OCI-LY3 (cell line): ENCODE measurements at regions not wholly inside any gene's neighbourhood (a gene's known extent, or its start where the extent isn't known, plus 50 kb on each side); places are given as distances from the start of the nearest gene placed in this dataset.
"Not testable (repeated sequence)": the region's sequence is repeated elsewhere in the genome, so short reads cannot be mapped to it uniquely, and the experiment has no call there.

ENCODE experiments used
- H2AFZ ChIP-seq: fragments of 200-600, 300-600 bp; shearing (Covaris generic); 2 replicates; pipeline ENCODE4 v1.6.0; 2014; ENCODE audit warnings: antibody characterized with exemption, low read depth, low read length
- H3K27ac ChIP-seq: fragments of 200-600, 300-600 bp; sonication (generic); 2 replicates; pipeline ENCODE4 v1.5.1; 2014; ENCODE audit warnings: mild to moderate bottlenecking, low read length, moderate library complexity, mixed read lengths
- H3K27me3 ChIP-seq: fragments of 200-600, 300-600 bp; sonication (generic); 2 replicates; pipeline ENCODE4 v1.6.1; 2014; ENCODE audit warnings: low read depth, low read length, mixed read lengths
- H3K36me3 ChIP-seq: fragments of 200-600, 300-600 bp; sonication (generic); replicated peaks from 2 replicates; pipeline ENCODE3; 2014; ENCODE audit warnings: low read depth, low read length, mixed read lengths
- H3K4me1 ChIP-seq: fragments of 300-600, 200-600 bp; sonication (generic); 2 replicates; pipeline ENCODE4 v1.6.1; 2014; ENCODE audit warnings: low read length, mixed read lengths
- H3K4me2 ChIP-seq: fragments of 200-600, 300-600 bp; sonication (generic); 2 replicates; pipeline ENCODE4 v1.6.1; 2014; ENCODE audit warnings: low read length, mixed read lengths
- H3K4me3 ChIP-seq: fragments of 300-600, 200-600 bp; sonication (generic); 2 replicates; pipeline ENCODE4 v1.5.1; 2014; ENCODE audit warnings: antibody characterized with exemption, mild to moderate bottlenecking, low read length, moderate library complexity
- H3K79me2 ChIP-seq: fragments of 300-600, 200-600 bp; shearing (Covaris generic); 2 replicates; pipeline ENCODE4 v1.6.1; 2014; ENCODE audit warnings: mild to moderate bottlenecking, low read length, mixed read lengths
- H3K9ac ChIP-seq: fragments of 300-600, 200-600 bp; shearing (Covaris generic); 2 replicates; pipeline ENCODE4 v1.6.0; 2014; ENCODE audit warnings: mild to moderate bottlenecking, low read length, moderate library complexity
- H3K9me3 ChIP-seq: fragments of 200-600, 300-600 bp; shearing (Covaris generic); 2 replicates; pipeline ENCODE4 v1.6.1; 2014; ENCODE audit warnings: low read length, mixed read lengths; ENCODE audit not compliant: insufficient read depth
- H4K20me1 ChIP-seq: fragments of 200-600, 300-600 bp; sonication (generic); 2 replicates; pipeline ENCODE4 v1.6.1; 2016; ENCODE audit warnings: low read length, mixed read lengths; ENCODE audit not compliant: insufficient read depth
- EZH2phosphoT487 ChIP-seq: fragments of 200-600 bp; shearing (Covaris generic); IDR thresholded peaks from 2 replicates; pipeline ENCODE4 v1.6.1; 2018; ENCODE audit warnings: antibody characterized with exemption, mixed run types, low read depth
- TF ChIP-seq, protein P1 (sequence below): fragments of 200-600, 300-600 bp; sonication (generic); IDR thresholded peaks from 2 replicates; pipeline ENCODE4 v1.5.1; 2014; ENCODE audit warnings: antibody characterized with exemption, low read length, low read depth

DNA sequence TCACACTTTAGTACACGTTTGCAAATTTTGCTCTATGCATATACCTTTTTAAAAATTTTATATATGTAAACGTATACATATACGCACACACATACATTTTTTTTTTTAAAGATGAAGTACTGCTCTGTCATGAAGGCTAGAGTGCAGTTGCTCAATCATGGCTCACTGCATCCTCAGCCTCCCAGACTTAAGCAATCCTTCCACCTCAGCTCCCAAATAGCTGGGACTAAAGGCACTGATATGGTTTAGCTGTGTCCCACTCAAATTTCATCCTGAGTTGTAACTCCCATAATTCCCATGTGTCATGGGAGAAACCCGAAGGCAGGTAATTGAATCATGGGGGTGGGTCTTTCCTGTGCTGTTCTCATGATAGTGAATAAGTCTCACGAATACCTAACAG lies 220.8 kb upstream of the CAND1 start:
- no peaks in the 10 kb centered on the region for H3K4me1 ChIP-seq

DNA sequence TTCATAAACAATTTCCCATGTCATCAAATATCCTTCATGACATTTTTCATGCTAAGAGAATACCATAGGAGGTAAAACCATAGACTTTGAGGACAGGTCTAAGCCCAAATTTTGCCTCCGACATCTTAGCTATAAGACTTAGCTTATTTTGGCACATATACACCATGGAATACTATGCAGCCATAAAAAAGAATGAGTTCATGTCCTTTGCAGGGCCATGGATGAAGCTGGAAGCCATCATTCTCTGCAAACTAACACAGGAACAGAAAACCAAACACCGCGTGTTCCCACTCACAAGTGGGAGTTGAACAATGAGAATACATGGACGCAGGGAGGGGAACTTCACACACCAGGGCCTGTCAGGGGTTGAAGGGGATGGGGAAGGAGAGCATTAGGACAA lies 220.0 kb upstream of the CAND1 start:
- H3K27me3 ChIP-seq, H3K4me1 ChIP-seq, H3K36me3 ChIP-seq, H3K27ac ChIP-seq, H3K4me2 ChIP-seq, H4K20me1 ChIP-seq, H2AFZ ChIP-seq, H3K79me2 ChIP-seq, H3K9me3 ChIP-seq, H3K9ac ChIP-seq, H3K4me3 ChIP-seq: not testable (repeated sequence)

More for the DNA sequence above, 220.8 kb upstream of the CAND1 start:
- no peak overlapping the region for H2AFZ ChIP-seq
- no peak overlapping the region for H3K9ac ChIP-seq
- no peak overlapping the region for H3K4me3 ChIP-seq
- H3K4me2 ChIP-seq = no peak overlapping the region
- TF ChIP-seq, protein P1, sequence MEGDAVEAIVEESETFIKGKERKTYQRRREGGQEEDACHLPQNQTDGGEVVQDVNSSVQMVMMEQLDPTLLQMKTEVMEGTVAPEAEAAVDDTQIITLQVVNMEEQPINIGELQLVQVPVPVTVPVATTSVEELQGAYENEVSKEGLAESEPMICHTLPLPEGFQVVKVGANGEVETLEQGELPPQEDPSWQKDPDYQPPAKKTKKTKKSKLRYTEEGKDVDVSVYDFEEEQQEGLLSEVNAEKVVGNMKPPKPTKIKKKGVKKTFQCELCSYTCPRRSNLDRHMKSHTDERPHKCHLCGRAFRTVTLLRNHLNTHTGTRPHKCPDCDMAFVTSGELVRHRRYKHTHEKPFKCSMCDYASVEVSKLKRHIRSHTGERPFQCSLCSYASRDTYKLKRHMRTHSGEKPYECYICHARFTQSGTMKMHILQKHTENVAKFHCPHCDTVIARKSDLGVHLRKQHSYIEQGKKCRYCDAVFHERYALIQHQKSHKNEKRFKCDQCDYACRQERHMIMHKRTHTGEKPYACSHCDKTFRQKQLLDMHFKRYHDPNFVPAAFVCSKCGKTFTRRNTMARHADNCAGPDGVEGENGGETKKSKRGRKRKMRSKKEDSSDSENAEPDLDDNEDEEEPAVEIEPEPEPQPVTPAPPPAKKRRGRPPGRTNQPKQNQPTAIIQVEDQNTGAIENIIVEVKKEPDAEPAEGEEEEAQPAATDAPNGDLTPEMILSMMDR = no peak
- TF ChIP-seq EZH2phosphoT487 = no peak
- H3K27me3 ChIP-seq = no peaks in the 10 kb centered on the region
- H3K9me3 ChIP-seq = no peaks in the 10 kb centered on the region
- H3K27ac ChIP-seq = no peak overlapping the region
- no peaks in the 10 kb centered on the region for H4K20me1 ChIP-seq
- H3K79me2 ChIP-seq = no peaks in the 10 kb centered on the region
- H3K36me3 ChIP-seq = no peaks in the 10 kb centered on the region

GRCh38 chr12:67052981-67053380 lies 216.2 kb upstream of the CAND1 start:
- no peaks in the 10 kb centered on the region for H3K36me3 ChIP-seq
- H3K27ac ChIP-seq = no peak overlapping the region
- H4K20me1 ChIP-seq = no peaks in the 10 kb centered on the region
- no peak overlapping the region for H3K4me2 ChIP-seq
- H3K79me2 ChIP-seq = no peaks in the 10 kb centered on the region
- H3K4me1 ChIP-seq = no peaks in the 10 kb centered on the region
- no peak overlapping the region for H2AFZ ChIP-seq
- H3K9ac ChIP-seq = no peak overlapping the region
- H3K27me3 ChIP-seq = no peaks in the 10 kb centered on the region
- TF ChIP-seq, protein P1 = no peak
- no peak for TF ChIP-seq EZH2phosphoT487
- no peak overlapping the region for H3K4me3 ChIP-seq
- H3K9me3 ChIP-seq = no peaks in the 10 kb centered on the region

DNA sequence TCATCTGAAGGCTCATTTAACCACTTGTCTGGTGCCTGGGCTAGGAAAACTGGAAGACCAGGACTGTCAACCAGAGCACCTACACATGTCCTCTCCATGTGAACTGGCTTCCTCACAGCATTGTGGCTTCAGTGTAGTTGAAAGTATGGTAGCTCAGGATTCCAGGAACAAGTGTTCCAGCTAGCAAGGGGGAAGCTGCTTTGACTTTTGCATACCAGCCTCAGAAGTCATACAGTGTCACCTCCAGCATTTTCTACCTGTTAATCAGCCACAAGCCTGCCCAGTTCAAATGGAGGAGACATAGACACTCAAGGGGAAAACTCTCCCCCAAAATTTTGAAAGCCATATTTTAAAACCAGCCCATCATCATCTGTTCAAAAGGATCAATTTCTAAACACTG lies 212.8 kb upstream of the CAND1 start:
- H3K36me3 ChIP-seq = no peaks in the 10 kb centered on the region
- H3K4me1 ChIP-seq = no peaks in the 10 kb centered on the region
- no peak overlapping the region for H3K9ac ChIP-seq
- H2AFZ ChIP-seq = no peak overlapping the region
- H3K4me3 ChIP-seq = no peak overlapping the region
- H3K4me2 ChIP-seq = no peak overlapping the region
- TF ChIP-seq, protein P1 = no peak
- TF ChIP-seq EZH2phosphoT487 = no peak
- H3K79me2 ChIP-seq = no peaks in the 10 kb centered on the region
- no peaks in the 10 kb centered on the region for H3K27me3 ChIP-seq
- no peak overlapping the region for H3K27ac ChIP-seq
- no peaks in the 10 kb centered on the region for H3K9me3 ChIP-seq
- no peaks in the 10 kb centered on the region for H4K20me1 ChIP-seq

DNA sequence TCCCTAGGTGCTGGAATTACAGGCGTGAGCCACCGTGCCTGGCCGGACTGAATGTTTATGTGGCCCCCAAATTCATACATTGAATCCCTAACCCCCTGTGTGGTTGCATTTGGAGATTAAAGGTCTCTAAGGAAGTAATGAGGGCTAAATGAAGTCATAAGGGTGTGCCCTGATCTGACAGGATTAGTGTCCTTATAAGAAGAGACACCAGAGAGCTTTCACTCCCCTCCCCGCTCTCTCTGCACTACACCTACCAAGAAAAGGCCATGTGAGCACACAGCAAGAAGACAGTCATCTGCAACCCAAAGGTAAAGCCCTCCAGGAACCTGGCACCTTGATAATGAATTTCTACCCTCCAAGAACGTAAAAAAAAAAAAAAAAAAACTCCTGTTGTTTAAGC lies 212.1 kb upstream of the CAND1 start:
- no peaks in the 10 kb centered on the region for H3K4me1 ChIP-seq
- TF ChIP-seq, protein P1 = no peak
- TF ChIP-seq EZH2phosphoT487 = no peak
- H3K79me2 ChIP-seq = no peaks in the 10 kb centered on the region
- H3K27me3 ChIP-seq = no peaks in the 10 kb centered on the region
- H3K9ac ChIP-seq = no peak overlapping the region
- no peak overlapping the region for H2AFZ ChIP-seq
- H3K4me3 ChIP-seq = no peak overlapping the region
- no peak overlapping the region for H3K27ac ChIP-seq
- H3K36me3 ChIP-seq = no peaks in the 10 kb centered on the region
- no peaks in the 10 kb centered on the region for H4K20me1 ChIP-seq
- no peak overlapping the region for H3K4me2 ChIP-seq
- no peaks in the 10 kb centered on the region for H3K9me3 ChIP-seq
